ENCODE measurements at regions not wholly inside any gene's neighbourhood (a gene's known extent, or its start where the extent isn't known, plus 50 kb on each side); places are given as distances from the start of the nearest gene placed in this dataset.

DNA sequence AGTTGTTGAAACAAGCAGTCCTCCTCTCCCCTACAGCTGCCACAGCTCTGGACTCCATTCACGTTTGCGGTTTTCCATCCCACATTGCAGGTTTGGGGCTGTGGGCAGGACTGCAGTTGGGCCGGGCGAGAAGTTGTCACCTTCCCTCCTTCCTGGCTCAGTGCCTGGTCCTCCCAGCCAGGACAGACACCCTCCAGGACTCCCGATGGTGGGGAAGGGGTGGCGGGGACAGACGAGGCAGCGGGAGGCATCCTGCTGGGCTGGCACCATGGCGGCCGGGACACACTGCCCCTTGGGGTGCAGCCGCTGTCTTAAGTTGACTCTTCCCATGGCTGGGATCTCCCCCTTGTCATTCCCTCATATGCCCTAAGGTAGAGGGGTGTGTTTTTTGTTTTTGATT, 615.2 kb downstream of the BRD1 start:
- H3K4me3 Mint-ChIP-seq: no peak overlapping the region
- H3K27me3 Mint-ChIP-seq: no peaks in the 10 kb centered on the region
- CTCF ChIA-PET: no interaction called here
- H3K4me1 Mint-ChIP-seq: no peaks in the 10 kb centered on the region
- POLR2A ChIA-PET: no interaction called here
- no peak overlapping the region for H3K27ac Mint-ChIP-seq
- H3K9me3 Mint-ChIP-seq: no peaks in the 10 kb centered on the region
- DNase-seq: no peak
- H3K36me3 Mint-ChIP-seq (ENCODE audit: low read depth): no peaks in the 10 kb centered on the region

DNA sequence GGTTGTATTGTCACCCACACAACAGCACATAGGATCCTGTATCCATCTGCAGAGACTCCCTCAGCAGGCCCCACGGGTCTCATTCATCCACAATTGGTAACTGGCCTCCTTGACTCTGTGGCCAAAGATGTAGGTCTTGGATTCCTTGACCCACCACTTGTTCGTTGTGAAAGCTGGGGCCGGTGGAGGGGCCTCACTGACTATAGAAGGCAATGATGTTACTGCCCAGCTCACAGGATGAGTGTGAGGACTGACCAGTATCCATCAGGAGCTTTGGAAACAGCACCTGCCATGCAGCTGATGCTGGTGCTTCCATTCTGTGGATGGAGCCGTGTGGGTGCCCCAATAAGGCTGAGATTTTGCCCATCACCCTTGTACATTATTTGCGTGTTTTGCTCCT, 615.7 kb downstream of the BRD1 start:
- Mint-ChIP-seq H3K27ac (no peak overlapping the region), H3K36me3 (ENCODE audit: low read depth) (no peaks in the 10 kb centered on the region), H3K4me3 (no peak overlapping the region), H3K9me3 (no peaks in the 10 kb centered on the region), H3K4me1 (no peaks in the 10 kb centered on the region), H3K27me3 (no peaks in the 10 kb centered on the region)
- POLR2A ChIA-PET: no interaction called here
- no peak for DNase-seq
- CTCF ChIA-PET: no interaction called here

GRCh38 chr22:49211176-49211575, 616.5 kb downstream of the BRD1 start:
- Mint-ChIP-seq H3K9me3 (no peaks in the 10 kb centered on the region), H3K27me3 (no peaks in the 10 kb centered on the region), H3K27ac (no peak overlapping the region), H3K36me3 (ENCODE audit: low read depth) (no peaks in the 10 kb centered on the region), H3K4me3 (no peak overlapping the region), H3K4me1 (no peaks in the 10 kb centered on the region)
- no peak for DNase-seq
- CTCF ChIA-PET: no interaction called here
- POLR2A ChIA-PET: no interaction called here

- ChIA-PET POLR2A (no interaction called here), CTCF (no interaction called here)
- no peaks in the 10 kb centered on the region for H3K9me3 Mint-ChIP-seq
- no peak overlapping the region for H3K4me3 Mint-ChIP-seq
- no peaks in the 10 kb centered on the region for H3K27me3 Mint-ChIP-seq
- no peak overlapping the region for H3K27ac Mint-ChIP-seq
- no peaks in the 10 kb centered on the region for H3K36me3 Mint-ChIP-seq (ENCODE audit: low read depth)
- no peaks in the 10 kb centered on the region for H3K4me1 Mint-ChIP-seq
- no peak for DNase-seq
Observed at GRCh38 chr22:49210606-49211005, 617.1 kb downstream of the BRD1 start.

GRCh38 chr22:49209452-49210195, 618.0 kb downstream of the BRD1 start:
- Mint-ChIP-seq H3K27me3 (no peaks in the 10 kb centered on the region), H3K36me3 (ENCODE audit: low read depth) (no peaks in the 10 kb centered on the region), H3K9me3 (no peaks in the 10 kb centered on the region), H3K4me3 (no peak overlapping the region), H3K4me1 (no peaks in the 10 kb centered on the region), H3K27ac (no peak overlapping the region)
- no peak for DNase-seq
- CTCF ChIA-PET: no interaction called here
- POLR2A ChIA-PET: no interaction called here

- Mint-ChIP-seq H3K36me3 (ENCODE audit: low read depth) (no peaks in the 10 kb centered on the region), H3K27me3 (no peaks in the 10 kb centered on the region), H3K27ac (no peak overlapping the region), H3K4me1 (no peaks in the 10 kb centered on the region), H3K4me3 (no peak overlapping the region), H3K9me3 (no peaks in the 10 kb centered on the region)
- CTCF ChIA-PET: no interaction called here
- DNase-seq: peak; percentile 24
- POLR2A ChIA-PET: no interaction called here
Observed at GRCh38 chr22:49208768-49209252, 618.9 kb downstream of the BRD1 start.

GRCh38 chr22:49208004-49208402, 619.7 kb downstream of the BRD1 start:
- Mint-ChIP-seq H3K27ac (no peak overlapping the region), H3K27me3 (no peaks in the 10 kb centered on the region), H3K4me1 (no peaks in the 10 kb centered on the region), H3K36me3 (ENCODE audit: low read depth) (no peaks in the 10 kb centered on the region), H3K9me3 (no peaks in the 10 kb centered on the region), H3K4me3 (no peak overlapping the region)
- POLR2A ChIA-PET: no interaction called here
- DNase-seq: no peak
- CTCF ChIA-PET: no interaction called here

DNA sequence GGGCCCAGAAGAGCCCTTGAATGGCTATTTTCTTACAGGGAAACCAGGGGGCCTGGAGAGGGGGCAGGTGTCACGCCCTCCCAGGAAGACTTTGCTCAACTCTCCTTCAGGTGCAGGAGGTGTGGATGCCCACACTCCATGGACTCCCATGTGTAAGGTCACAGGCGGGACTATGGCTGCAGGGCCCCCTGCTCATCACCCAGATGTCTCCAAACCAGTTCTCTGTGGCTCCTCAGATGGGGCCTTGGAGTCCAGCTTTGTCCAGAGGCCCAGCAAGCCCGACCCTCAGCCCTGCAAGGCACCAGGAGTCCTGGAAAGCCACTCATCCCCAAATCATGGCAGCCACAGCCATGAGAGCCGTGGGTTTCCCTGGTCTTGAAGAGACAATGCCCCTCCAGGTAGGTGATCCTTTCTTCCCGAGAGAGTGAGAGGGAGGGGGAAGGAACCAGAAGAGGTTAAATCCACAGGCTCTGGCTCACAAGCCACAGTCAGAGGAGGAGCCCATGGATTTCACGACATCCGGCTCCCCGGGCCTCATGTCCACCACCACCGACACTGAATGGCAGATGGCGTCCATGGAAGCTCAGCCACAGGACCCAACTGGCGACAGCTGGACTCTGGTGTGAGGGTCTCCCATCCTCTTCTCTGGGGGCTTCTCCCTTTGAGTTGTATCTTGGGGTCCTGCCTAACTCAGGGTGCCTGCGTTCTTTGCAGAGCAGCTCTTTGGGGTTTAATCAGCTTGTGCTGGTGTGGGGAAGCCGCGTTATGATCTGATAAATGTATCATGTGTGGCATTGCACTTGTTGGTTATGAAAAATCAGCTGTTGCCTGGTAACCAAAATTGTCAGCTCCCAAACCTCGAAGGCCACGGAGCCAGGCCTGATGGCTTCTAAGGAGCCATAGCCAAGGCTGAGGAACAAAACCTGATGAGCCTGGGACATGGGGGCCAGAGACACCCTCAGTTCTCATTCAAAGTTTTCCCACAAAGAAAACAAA, 620.4 kb downstream of the BRD1 start:
- no peaks in the 10 kb centered on the region for H3K9me3 Mint-ChIP-seq
- H3K36me3 Mint-ChIP-seq (ENCODE audit: low read depth): no peaks in the 10 kb centered on the region
- H3K4me3 Mint-ChIP-seq: no peak overlapping the region
- no peaks in the 10 kb centered on the region for H3K27me3 Mint-ChIP-seq
- no peaks in the 10 kb centered on the region for H3K4me1 Mint-ChIP-seq
- no peak for DNase-seq
- CTCF ChIA-PET: no interaction called here
- H3K27ac Mint-ChIP-seq: no peak overlapping the region
- POLR2A ChIA-PET: no interaction called here

DNA sequence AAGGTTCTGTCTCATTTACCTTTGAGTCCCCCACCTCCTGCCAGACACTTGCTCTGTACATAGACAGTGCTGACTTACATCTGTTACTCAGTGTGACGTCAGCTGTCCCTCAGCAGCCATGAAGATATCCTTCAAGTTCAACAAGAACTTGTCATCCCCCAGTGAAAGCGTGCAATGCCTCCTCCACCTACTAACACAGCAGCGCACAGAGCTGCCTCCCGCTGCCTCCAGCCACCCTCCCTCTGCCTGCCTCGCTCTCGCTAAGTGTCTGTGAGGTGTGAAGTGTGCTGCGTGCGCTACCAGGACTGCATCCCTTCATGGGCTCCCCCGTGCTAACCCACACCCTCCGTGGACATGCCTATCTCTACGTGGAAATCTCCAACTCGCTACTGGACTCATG, 621.4 kb downstream of the BRD1 start:
- Mint-ChIP-seq H3K4me3 (no peak overlapping the region), H3K27ac (no peak overlapping the region), H3K36me3 (ENCODE audit: low read depth) (no peaks in the 10 kb centered on the region), H3K9me3 (no peaks in the 10 kb centered on the region), H3K4me1 (no peaks in the 10 kb centered on the region), H3K27me3 (no peaks in the 10 kb centered on the region)
- no peak for DNase-seq
- POLR2A ChIA-PET: no interaction called here
- CTCF ChIA-PET: no interaction called here

DNA sequence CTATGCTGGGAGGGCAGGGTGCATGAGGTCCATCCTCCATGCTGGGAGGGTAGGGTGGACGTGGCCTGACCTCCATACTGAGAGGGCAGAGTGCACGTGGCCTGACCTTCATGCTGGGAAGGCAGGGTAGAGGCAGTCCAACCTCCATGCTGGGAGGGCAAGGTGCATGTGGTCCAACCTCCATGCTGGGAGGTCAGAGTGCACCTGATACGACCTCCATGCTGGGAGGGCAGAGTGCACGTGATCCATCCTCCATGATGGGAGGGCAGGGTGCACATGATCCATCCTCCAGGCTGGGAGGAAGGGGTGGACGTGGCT, 622.2 kb downstream of the BRD1 start:
- Mint-ChIP-seq H3K4me3 (no peak overlapping the region), H3K4me1 (no peaks in the 10 kb centered on the region), H3K27me3 (no peaks in the 10 kb centered on the region), H3K27ac (no peak overlapping the region), H3K9me3 (no peaks in the 10 kb centered on the region), H3K36me3 (ENCODE audit: low read depth) (no peaks in the 10 kb centered on the region)
- CTCF ChIA-PET: no interaction called here
- no peak for DNase-seq
- POLR2A ChIA-PET: no interaction called here

DNA sequence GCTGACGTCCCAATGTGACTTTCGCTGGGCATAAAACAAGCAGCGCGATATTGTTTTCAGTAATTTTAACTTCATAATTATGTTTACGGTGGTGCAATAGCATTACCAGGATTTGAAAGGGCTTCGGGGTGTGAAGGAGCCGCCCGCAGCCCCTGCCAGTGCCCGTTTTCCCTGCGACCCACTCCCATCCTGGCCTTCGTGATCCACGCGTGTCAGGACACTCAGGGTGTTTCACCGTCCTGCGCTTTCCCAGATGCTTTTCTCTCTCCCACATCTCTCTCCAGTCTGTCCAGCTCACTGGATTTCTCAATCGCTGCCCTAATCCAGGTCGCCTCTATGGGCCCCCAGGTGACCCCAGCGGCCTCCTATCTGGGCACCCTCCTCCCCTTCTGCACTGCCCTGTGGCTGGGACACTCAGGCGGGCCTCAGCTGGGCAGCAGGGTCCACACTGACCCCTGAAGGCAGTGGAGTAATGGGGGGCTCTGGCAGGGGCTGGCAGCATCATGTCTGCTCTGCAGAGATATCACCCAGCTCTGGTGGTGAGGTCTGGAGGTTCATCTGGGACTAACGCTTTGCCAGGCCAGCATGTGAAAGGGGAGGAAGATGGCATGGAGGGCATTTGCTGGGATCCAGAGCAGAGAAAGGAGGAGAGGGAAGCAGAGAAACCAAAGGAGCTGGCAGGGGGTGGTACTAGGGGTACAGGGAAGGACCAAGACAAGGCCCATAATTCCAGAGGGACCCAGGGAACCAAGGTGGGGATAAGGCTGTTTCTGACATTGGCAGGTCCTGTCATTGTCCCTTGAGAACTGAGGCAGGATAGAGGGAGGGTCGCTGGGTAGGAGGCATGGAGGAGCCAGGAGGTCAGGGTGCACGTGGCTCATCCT, 622.8 kb downstream of the BRD1 start:
- ChIA-PET POLR2A (no interaction called here), CTCF (no interaction called here)
- Mint-ChIP-seq H3K4me1 (no peaks in the 10 kb centered on the region), H3K36me3 (ENCODE audit: low read depth) (no peaks in the 10 kb centered on the region), H3K9me3 (no peaks in the 10 kb centered on the region), H3K27me3 (no peaks in the 10 kb centered on the region), H3K27ac (no peak overlapping the region), H3K4me3 (no peak overlapping the region)
- no peak for DNase-seq

DNA sequence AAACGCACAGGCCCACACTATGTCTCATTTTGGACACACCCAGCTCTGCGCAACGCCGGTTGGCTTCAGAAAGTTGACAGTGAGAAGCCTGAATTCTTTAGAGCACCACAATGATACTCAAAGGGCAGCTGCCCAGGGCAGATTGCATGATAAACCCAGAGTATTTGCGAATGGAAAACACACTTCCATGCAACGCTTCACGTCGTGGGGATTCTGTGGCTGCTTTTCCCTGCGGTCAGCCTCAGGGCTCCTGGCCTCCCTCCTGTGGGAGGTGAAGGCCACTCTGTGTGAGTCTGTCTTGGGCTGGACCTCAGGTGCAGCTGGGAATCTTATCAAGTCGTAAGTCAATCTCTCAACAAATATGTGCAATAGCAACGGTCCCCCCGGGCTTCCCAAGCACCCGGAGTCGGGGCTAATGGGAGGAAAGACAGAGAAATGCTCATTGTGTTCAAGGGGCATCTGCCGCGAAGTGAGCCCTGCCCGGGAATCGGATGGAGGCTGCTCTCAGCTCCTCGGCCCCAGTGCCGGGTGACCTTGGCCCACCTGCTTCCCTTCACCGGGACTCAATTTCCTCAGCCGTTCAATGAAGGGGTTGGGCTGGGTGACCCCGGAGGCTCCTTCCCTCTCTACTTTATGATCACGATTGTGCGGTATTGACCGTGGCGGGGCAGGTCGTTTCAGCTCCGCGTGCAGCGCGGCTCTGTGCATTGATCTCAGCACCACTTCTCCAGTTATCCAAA, 623.6 kb downstream of the BRD1 start:
- Mint-ChIP-seq H3K9me3 (no peaks in the 10 kb centered on the region), H3K27ac (no peak overlapping the region), H3K4me3 (no peak overlapping the region), H3K36me3 (ENCODE audit: low read depth) (no peaks in the 10 kb centered on the region), H3K4me1 (no peaks in the 10 kb centered on the region), H3K27me3 (no peaks in the 10 kb centered on the region)
- DNase-seq: no peak
- POLR2A ChIA-PET: no interaction called here
- CTCF ChIA-PET: no interaction called here

Measured in activated CD4-positive, alpha-beta T cell treated with anti-CD3 and anti-CD28 coated beads, Interleukin-2, amount 10 ng/mL, durations not matched to agents 7 days and 5 days (primary cell).